ENCODE measurements at regions not wholly inside any gene's neighbourhood (a gene's known extent, or its start where the extent isn't known, plus 50 kb on each side); places are given as distances from the start of the nearest gene placed in this dataset.

DNA sequence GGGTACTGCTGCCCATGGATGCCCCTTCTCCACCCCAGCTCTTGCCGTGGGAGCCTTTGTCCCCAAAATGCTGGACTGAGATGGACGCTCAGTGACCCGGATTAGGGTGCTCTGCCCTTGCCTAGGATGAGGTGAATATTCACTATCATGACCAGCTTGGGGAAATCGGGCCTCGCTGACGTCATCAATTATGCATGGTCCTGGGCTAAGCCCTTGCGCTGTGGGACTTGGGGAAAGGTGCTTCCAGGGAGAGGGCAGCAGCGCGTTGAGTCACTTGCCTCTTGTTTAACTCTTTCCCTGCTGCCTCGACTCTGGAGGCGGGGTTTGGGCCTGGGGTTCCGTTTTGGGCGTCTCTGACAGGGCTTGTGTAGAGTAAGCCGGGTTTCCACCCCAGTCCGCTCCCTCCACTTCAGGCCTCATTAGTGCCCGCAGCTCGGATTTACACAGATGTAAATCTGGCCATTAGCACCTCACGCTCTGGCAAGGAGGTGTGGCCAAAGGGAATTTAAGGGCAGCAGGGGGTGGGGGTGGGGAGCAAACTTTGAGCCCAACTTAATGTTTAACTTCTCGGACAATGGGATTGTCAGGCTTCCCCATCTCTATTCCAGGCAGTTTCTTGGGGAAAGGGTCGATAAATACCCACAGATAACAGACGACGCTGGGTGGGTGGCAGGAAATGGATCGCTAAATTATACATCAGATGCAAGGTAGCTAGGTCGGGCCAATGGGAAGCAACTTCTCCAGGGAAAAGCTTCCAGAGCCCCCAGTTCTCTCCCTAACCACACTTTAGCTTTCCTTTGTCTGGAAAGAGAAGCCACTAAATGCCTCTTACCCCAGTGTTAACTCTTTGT lies 51.3 kb upstream of the TCF7L2 start:
- H3K27ac Mint-ChIP-seq, result no peak overlapping the region
- ATAC-seq (ENCODE audit: low read depth in 2 of 2) (no peak), DNase-seq (no peak)
- peaks cover 9 to 17% (median 9%) of the 10 kb centered on the region in 3 donors for H3K27me3 Mint-ChIP-seq
- no peaks in the 10 kb centered on the region for H3K9me3 Mint-ChIP-seq
- H3K4me3 Mint-ChIP-seq, result no peak overlapping the region
- no peaks in the 10 kb centered on the region for H3K36me3 Mint-ChIP-seq
- H3K4me1 Mint-ChIP-seq, result no peaks in the 10 kb centered on the region

DNA sequence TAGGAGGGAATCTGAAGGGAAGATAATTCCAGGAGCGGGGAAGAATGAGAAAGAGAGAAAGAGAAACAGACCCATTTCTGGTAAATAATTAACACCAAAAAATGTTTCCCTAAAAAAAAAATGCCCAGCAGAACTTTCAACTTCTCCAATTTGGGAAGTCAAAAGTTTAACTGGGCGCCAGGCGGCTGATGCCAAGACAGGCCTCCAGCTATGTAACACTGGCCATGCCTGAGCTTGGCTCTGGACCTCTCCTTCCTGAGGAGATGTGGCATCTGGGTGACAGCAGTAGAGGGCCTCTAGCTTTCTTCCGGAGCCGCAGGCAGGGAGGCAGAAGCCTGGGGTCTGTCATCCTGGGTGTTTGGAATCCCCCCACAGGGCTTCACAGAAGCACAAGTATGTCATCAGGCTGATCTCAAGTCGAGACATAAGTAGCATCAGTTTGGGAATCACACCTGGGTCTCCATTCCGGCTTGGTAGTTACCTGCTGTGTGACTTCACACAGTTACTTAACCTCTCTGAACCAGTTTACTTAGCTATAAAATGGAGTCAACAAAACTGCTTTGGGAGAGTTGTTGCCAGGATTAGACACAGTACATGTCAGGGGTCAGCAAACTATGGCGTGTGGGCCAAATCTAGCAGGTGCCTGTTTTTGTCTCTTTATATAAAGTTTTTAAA lies 50.5 kb upstream of the TCF7L2 start:
- H3K4me1 Mint-ChIP-seq, result no peaks in the 10 kb centered on the region
- no peak overlapping the region for H3K4me3 Mint-ChIP-seq
- no peak for ATAC-seq (ENCODE audit: low read depth in 2 of 2)
- H3K27me3 Mint-ChIP-seq, result peaks cover 9 to 17% (median 9%) of the 10 kb centered on the region in 3 donors
- H3K36me3 Mint-ChIP-seq, result no peaks in the 10 kb centered on the region
- H3K27ac Mint-ChIP-seq, result no peak overlapping the region
- no peaks in the 10 kb centered on the region for H3K9me3 Mint-ChIP-seq
- no peak for DNase-seq
